ENCODE measurements at regions not wholly inside any gene's neighbourhood (a gene's known extent, or its start where the extent isn't known, plus 50 kb on each side); places are given as distances from the start of the nearest gene placed in this dataset.

DNA sequence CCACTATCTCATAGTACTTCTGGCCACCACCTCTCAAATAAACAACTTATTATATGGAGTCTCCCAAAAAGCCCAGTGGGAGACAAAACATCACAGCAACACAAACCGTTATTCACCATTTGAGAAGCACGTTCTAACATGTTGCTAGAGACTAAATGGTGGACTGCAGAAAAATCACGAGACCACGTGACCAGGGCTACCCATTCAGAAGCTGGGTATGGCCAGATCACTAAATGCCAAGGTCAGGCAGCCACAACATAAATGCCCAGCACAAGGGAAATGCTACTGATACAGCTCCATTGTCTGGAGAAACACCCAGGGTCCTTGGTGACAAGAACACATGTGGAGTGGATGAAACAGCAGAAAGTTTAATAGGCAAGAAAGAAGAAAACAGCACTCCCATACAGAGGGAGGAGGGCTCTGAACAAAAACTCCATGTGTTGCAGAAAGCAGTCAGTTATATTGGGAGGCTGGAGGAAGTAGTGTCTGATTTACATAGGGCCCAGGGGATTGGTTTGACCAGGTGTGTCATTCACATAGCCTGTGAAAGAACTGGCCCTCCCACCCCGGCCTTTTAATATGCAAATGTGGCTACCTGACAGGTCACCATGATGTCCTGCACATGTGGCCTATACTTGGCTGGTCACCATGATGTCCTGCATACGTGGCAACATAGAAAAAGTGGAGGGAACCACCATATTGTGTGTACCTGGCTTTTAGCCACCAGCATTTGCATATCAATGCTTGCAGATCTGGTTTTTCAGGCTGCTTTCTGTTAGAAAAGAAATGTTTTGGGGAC lies 97.2 kb downstream of the TRIM36 start:
- peaks cover 7% of the 10 kb centered on the region for H3K27me3 ChIP-seq (ENCODE audit: insufficient read depth, low read length)
- no peak overlapping the region for H3K4me3 ChIP-seq (ENCODE audit: low read length)
- no peaks in the 10 kb centered on the region for H3K9me3 ChIP-seq (ENCODE audit: low read depth, low read length)

DNA sequence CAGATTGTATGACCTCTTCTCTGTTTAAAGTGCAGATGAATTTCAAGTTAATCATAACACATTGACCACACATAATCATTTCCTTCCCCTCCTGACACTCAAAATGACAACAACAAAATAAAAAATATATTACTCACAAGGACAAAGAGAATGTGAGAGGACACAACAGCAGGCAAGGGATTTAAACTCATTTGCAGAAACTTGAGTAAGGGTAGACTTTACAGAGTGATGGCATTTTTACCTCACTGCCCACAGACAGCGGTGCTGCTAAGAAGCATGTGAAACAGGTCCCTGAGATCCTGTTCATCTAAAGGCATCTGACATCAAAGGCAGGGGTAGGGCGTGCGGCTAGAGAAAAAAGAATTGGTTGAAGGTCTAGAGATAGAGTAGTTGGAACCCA lies 99.0 kb downstream of the TRIM36 start:
- H3K9me3 ChIP-seq (ENCODE audit: low read depth, low read length): no peaks in the 10 kb centered on the region
- peaks cover 7% of the 10 kb centered on the region for H3K27me3 ChIP-seq (ENCODE audit: insufficient read depth, low read length)
- no peak overlapping the region for H3K4me3 ChIP-seq (ENCODE audit: low read length)
- no peaks in the 10 kb centered on the region for H3K4me1 ChIP-seq (ENCODE audit: insufficient read depth, low read length)

More for the DNA sequence above, 97.2 kb downstream of the TRIM36 start:
- no peaks in the 10 kb centered on the region for H3K4me1 ChIP-seq (ENCODE audit: insufficient read depth, low read length)

- Histone ChIP-seq H3K4me3 (ENCODE audit: low read length) (no peak overlapping the region), H3K27me3 (ENCODE audit: insufficient read depth, low read length) (peaks cover 7% of the 10 kb centered on the region), H3K4me1 (ENCODE audit: insufficient read depth, low read length) (no peaks in the 10 kb centered on the region), H3K9me3 (ENCODE audit: low read depth, low read length) (no peaks in the 10 kb centered on the region)
Measured at GRCh38 chr5:115069087-115069968, 100.4 kb downstream of the TRIM36 start.

GRCh38 chr5:115068239-115069086 lies 101.2 kb downstream of the TRIM36 start:
- Histone ChIP-seq H3K4me1 (ENCODE audit: insufficient read depth, low read length) (no peaks in the 10 kb centered on the region), H3K9me3 (ENCODE audit: low read depth, low read length) (no peaks in the 10 kb centered on the region), H3K27me3 (ENCODE audit: insufficient read depth, low read length) (peaks cover 7% of the 10 kb centered on the region), H3K4me3 (ENCODE audit: low read length) (no peak overlapping the region)

DNA sequence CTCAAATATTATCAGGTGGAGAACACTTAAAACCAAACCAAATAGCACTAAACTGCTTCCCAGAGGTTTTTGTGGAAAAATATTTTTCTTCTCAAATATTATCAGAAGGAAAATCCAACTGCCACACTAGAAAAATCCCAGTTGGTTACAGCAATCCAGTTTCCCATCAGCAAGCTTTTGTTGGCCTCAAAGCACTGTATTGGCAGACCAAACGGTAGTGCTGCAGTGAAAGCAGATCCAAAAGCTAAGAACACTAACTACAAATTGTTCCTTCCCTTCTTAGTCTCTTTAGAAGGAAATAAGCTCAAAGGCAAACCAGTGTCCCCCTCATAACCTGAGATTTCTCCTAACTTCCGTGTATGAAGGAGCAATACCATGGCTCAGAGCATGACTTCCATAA lies 105.3 kb downstream of the TRIM36 start:
- no peak overlapping the region for H3K4me3 ChIP-seq (ENCODE audit: low read length)

DNA sequence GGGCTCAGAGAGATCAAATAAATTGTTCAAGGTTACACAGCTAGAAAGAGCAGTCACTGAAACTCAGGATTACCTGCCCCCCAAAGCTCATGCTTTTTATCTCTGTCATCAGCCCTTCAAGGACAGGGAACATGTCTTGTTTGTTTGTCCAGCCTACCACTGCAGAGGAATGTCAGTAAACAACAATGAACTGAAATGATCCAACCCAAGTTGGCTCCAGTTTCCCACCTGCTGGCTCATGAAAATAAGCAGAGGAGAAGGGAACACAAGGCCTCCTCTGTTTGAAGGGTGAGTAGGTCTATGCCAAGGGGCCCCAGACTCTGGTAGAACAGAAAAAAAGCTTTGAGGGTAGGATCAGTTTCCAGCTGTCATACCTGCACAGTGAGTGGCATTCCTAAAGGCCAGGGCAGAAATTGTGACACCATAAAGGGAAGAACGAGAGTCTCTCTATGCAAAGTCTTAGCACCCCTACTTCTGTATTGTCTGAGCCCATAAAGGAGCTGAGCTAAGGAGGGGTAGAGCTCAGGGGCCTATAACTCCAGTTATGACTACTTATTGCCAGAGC lies 115.2 kb downstream of the TRIM36 start:
- H3K4me1 ChIP-seq (ENCODE audit: insufficient read depth, low read length): no peaks in the 10 kb centered on the region
- H3K9me3 ChIP-seq (ENCODE audit: low read depth, low read length): no peaks in the 10 kb centered on the region
- no peaks in the 10 kb centered on the region for H3K27me3 ChIP-seq (ENCODE audit: insufficient read depth, low read length)
- H3K4me3 ChIP-seq (ENCODE audit: low read length): no peak overlapping the region

More for the DNA sequence above, 105.3 kb downstream of the TRIM36 start:
- no peaks in the 10 kb centered on the region for H3K4me1 ChIP-seq (ENCODE audit: insufficient read depth, low read length)
- no peaks in the 10 kb centered on the region for H3K27me3 ChIP-seq (ENCODE audit: insufficient read depth, low read length)
- H3K9me3 ChIP-seq (ENCODE audit: low read depth, low read length): no peaks in the 10 kb centered on the region

GRCh38 chr5:115052948-115053347 lies 116.8 kb downstream of the TRIM36 start:
- H3K27me3 ChIP-seq (ENCODE audit: insufficient read depth, low read length): no peaks in the 10 kb centered on the region
- no peaks in the 10 kb centered on the region for H3K4me1 ChIP-seq (ENCODE audit: insufficient read depth, low read length)
- no peaks in the 10 kb centered on the region for H3K9me3 ChIP-seq (ENCODE audit: low read depth, low read length)
- no peak overlapping the region for H3K4me3 ChIP-seq (ENCODE audit: low read length)

DNA sequence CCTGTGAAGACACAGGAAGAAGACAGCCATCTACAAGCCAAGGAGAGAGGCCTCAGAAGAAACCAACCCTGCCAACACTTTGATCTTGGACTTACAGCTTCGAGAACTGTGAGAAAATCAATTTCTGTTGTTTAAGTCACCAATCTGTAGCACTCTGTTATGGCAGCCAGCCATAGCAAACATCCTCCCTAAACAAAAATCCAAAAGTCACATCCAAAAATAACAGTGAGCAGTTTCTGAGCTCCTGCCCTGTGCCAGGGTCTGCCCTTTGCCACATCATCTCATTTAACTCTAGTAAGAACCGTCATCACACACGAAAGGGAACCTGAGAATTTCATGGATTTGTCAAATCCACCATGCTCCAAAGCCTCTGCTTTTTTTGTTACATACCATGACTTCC lies 118.8 kb downstream of the TRIM36 start:
- Histone ChIP-seq H3K27me3 (ENCODE audit: insufficient read depth, low read length) (no peaks in the 10 kb centered on the region), H3K4me3 (ENCODE audit: low read length) (no peak overlapping the region), H3K9me3 (ENCODE audit: low read depth, low read length) (no peaks in the 10 kb centered on the region), H3K4me1 (ENCODE audit: insufficient read depth, low read length) (no peaks in the 10 kb centered on the region)

DNA sequence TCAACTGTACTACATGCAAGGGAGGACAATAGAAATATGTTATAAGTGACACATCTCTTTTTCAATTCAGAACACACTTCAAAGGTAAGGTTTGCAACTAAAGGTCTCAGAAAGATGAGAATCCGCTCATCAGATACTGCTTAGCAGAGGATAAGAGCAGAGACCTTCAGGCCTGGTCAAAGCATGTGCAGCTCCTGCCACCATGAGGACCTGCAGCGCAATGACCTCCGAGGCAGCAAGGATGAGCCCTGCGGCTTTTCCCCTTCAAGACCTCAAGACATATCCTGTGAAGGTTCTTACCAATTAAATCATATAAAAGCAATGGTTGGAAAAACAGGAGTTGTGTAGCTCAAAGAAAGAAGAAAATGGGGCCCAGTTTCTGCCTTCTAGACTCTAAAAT lies 135.8 kb downstream of the TRIM36 start:
- no peak overlapping the region for H3K4me3 ChIP-seq (ENCODE audit: low read length)
- H3K27me3 ChIP-seq (ENCODE audit: insufficient read depth, low read length): no peaks in the 10 kb centered on the region
- H3K4me1 ChIP-seq (ENCODE audit: insufficient read depth, low read length): no peaks in the 10 kb centered on the region
- H3K9me3 ChIP-seq (ENCODE audit: low read depth, low read length): no peaks in the 10 kb centered on the region

GRCh38 chr5:115028557-115028956 lies 141.2 kb downstream of the TRIM36 start:
- H3K27me3 ChIP-seq (ENCODE audit: insufficient read depth, low read length): no peaks in the 10 kb centered on the region
- H3K9me3 ChIP-seq (ENCODE audit: low read depth, low read length): no peaks in the 10 kb centered on the region
- no peaks in the 10 kb centered on the region for H3K4me1 ChIP-seq (ENCODE audit: insufficient read depth, low read length)
- H3K4me3 ChIP-seq (ENCODE audit: low read length): no peak overlapping the region

- H3K9me3 ChIP-seq (ENCODE audit: low read depth, low read length): no peaks in the 10 kb centered on the region
- no peaks in the 10 kb centered on the region for H3K27me3 ChIP-seq (ENCODE audit: insufficient read depth, low read length)
- H3K4me3 ChIP-seq (ENCODE audit: low read length): no peak overlapping the region
- no peaks in the 10 kb centered on the region for H3K4me1 ChIP-seq (ENCODE audit: insufficient read depth, low read length)
Measured at GRCh38 chr5:115024922-115025321, 144.8 kb downstream of the TRIM36 start.

DNA sequence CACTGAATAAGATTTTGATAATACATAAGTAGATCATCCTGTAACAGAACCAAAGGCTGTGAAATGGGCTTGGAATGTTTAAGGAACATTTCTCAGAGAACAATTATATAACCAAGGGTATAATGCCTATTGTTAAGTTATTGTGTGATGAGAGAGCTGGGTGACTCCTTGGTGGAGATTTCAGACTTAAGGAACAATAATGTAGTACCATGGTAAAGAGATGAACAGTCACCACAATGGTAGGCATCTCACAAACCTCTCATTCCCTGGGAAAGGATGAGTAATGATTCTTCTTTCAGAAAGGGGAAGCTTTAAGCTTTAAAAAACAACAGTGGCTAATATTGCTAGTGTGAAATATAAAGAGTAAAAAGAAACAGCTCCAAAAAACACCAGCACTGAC lies 147.4 kb downstream of the TRIM36 start:
- H3K4me3 ChIP-seq (ENCODE audit: low read length): no peak overlapping the region
- H3K27me3 ChIP-seq (ENCODE audit: insufficient read depth, low read length): no peaks in the 10 kb centered on the region
- no peaks in the 10 kb centered on the region for H3K4me1 ChIP-seq (ENCODE audit: insufficient read depth, low read length)
- H3K9me3 ChIP-seq (ENCODE audit: low read depth, low read length): no peaks in the 10 kb centered on the region

DNA sequence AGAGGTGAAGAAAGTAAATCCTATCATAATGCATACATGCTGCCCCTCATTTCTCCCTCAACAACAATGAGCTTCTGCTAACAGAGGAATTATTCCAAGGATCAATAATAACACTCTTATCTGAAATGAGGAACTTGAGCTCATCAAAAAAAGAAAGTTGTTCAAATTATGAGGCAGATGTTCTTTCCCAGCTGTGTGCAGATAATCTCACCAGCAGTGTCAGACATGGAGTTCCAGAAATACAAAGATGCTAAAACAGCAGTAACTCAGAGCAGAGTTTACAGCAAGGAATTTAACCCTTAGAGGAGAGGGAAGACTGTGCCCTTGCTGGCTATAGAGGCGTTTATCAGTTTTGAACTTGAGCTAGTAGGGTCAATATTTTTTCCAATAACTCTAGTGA lies 153.1 kb downstream of the TRIM36 start:
- Histone ChIP-seq H3K4me3 (ENCODE audit: low read length) (no peak overlapping the region), H3K4me1 (ENCODE audit: insufficient read depth, low read length) (no peaks in the 10 kb centered on the region), H3K27me3 (ENCODE audit: insufficient read depth, low read length) (no peaks in the 10 kb centered on the region), H3K9me3 (ENCODE audit: low read depth, low read length) (no peaks in the 10 kb centered on the region)

GRCh38 chr5:114999176-114999575 lies 170.5 kb downstream of the TRIM36 start:
- H3K4me1 ChIP-seq (ENCODE audit: insufficient read depth, low read length): no peaks in the 10 kb centered on the region
- H3K9me3 ChIP-seq (ENCODE audit: low read depth, low read length): no peaks in the 10 kb centered on the region
- no peak overlapping the region for H3K4me3 ChIP-seq (ENCODE audit: low read length)
- H3K27me3 ChIP-seq (ENCODE audit: insufficient read depth, low read length): no peaks in the 10 kb centered on the region

All from mononuclear cell (primary cell).